ENCODE measurements at regions not wholly inside any gene's neighbourhood (a gene's known extent, or its start where the extent isn't known, plus 50 kb on each side); places are given as distances from the start of the nearest gene placed in this dataset.

GRCh38 chr20:9981829-9982228 is 53.0 kb upstream of the ANKEF1 start:
- DNase-seq = no peak

DNA sequence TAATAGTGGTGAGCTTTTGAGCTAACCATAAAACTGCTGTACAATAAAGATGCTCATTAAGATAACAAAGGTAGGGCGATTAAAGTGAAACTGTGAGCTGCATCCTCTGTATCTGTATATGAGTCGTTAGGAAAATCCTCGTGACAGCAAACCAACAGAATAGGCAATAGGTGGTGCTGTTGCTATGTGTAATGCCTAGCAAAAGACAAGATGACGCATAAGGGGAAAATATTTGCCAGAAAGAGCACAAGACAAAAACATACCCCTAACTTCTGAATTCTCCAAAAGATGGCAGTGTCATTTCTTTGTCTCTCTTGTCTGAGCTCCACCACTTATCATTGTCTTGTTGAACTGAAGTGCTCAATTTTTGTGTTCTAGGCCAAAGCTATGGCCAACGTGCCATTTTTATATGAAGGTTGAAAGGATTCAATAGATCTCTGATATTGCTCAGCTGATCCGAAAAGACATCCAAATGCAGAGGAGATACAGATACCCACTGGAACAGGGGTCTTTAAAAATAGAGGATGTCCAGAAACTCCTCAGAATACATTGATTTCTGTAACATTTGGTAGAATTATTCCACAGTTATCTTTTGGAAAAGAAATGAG is 56.3 kb upstream of the ANKEF1 start:
- peak; percentile 21 for DNase-seq

DNA sequence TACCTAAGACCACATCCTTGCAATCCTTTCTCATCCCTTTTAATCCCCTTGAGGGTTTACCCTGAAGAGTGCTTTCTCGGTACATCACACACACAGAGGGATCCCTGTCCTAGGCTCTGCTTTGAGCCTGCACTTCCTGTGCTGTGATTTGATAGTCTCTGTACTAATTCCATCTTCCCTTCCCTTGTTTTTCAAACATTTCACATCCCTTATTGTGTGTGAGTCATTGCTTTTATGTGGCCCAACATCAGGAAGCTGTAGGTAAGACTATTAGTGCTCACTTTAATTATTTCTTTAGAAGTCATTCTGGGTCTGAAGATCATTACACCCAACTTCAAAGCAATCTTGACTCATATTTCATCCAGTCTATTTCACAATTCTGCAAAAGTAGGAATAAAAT is 57.2 kb upstream of the ANKEF1 start:
- no peak for DNase-seq

GRCh38 chr20:9974324-9974723 is 60.5 kb upstream of the ANKEF1 start:
- DNase-seq = no peak

- no peak for DNase-seq
Measured at GRCh38 chr20:9971746-9972145, 63.0 kb upstream of the ANKEF1 start.

GRCh38 chr20:9969626-9970025 is 65.2 kb upstream of the ANKEF1 start:
- no peak for DNase-seq

DNA sequence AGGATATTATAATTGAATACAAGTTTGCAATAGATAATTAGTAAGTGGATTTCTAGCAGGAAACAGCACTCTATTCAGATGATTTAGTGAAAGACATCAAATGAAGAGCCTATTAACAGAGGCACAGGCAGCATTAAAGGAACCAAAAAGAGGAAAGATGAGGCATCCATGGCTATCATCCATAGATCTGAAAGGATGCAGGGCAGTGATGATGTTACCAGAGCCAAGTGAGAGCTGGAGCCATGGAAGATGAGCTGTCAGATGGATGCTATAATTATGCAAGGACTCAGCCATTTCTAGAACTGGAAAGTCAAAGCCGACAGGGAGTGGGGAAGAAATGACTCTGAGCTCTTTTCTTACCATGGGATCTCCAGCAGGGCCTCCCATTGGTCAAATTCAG is 66.8 kb upstream of the ANKEF1 start:
- DNase-seq = no peak

DNA sequence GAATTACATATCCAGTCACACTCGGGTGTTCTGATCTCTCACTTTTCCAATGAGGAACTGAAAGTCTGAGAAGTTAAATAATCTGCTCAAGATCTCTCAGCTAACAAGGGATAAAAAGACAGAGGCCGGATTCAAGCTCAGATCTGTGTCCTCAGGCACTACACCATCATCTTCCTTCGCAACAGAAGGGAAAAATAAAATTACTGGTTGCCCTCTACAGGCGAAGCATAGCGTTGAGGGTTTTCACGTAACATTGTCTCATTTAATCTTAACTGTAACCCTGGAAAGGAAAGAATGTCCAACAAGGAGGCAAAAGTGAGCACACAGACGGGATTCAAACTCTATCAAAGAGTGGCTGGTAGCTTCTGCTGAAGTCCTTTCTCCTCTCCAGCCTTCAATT is 67.8 kb upstream of the ANKEF1 start:
- DNase-seq = no peak

DNA sequence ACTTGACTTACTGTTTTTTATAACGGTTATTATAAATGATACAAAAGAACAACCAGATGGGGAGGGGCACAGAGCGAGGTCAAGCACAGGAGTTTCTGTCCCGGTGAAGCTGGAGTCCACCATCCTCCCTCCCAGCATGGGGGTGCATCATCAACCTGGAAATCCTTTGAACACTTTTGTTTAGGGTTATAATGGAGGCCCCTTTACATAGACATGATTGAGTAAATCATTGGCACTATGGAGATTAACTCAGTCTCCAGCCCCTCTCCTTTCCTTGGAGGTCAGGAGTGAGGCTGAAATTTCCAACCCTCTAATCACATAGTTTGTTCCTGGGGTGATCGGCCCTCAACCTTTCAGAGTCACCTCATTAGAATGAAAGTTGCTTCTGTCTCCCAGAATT is 71.8 kb upstream of the ANKEF1 start:
- no peak for DNase-seq

GRCh38 chr20:9958693-9959092 is 76.1 kb upstream of the ANKEF1 start:
- DNase-seq = no peak

GRCh38 chr20:9955646-9956045 is 79.1 kb upstream of the ANKEF1 start:
- DNase-seq = no peak

DNA sequence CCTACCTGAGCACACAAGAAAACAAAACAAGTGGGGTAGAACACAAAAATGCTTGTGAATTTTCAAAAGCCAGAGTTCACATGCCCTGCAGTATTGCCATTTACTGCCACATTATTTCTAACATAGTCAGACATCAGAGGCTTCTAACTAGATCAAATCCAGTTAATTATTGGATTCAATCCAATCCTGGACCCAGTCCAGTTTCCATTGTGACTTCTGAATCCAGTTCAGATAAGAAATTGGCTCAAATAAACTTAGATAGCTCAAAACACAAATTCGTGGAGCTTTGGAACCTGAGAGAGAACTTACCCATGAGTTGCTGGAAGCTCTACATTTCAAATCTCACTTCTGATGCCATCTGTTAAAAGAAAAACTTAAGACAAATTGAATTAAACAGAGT is 85.2 kb upstream of the ANKEF1 start:
- no peak for DNase-seq

DNA sequence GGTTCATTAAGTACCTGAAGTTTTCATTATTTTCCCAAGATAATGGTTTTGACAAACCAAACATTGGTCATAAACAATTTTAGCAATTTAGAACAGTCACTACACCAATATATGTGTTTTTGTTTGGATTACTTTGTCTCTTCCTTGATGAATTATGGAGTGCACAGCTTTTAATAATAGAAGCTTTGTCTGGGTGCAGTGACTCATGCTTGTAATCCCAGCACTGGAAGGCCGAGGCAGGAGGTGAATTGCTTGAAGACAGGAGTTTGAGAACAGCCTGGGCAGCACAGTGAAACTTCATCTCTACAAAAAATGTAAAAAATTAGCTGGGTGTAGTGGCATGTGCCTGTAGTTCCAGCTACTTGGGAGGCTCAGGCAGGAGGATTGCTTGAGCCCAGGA is 89.4 kb upstream of the ANKEF1 start:
- no peak for DNase-seq

- no peak for DNase-seq
Measured at GRCh38 chr20:9942736-9943135, 92.1 kb upstream of the ANKEF1 start.

DNA sequence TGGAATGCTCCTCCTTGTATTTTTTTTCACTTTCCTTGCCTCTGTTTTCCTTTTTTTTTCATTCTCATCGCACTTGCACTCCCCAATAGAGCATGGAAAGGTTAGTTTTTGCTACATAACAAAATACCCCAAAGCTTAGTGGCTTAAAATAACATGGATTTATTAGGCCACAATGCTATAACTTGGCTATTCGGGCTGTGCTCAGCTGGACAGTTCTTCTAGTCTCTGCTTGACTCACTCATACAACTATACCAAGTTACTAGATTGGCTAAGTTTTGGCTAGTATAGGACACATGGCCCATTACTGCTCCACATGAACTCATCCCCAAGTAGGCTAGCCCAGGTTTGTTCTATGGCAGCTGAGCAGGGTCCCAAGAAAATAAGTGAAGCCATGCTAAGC is 94.5 kb upstream of the ANKEF1 start:
- DNase-seq = no peak

- DNase-seq = no peak
Measured at GRCh38 chr20:9939231-9939630, 95.6 kb upstream of the ANKEF1 start.

DNA sequence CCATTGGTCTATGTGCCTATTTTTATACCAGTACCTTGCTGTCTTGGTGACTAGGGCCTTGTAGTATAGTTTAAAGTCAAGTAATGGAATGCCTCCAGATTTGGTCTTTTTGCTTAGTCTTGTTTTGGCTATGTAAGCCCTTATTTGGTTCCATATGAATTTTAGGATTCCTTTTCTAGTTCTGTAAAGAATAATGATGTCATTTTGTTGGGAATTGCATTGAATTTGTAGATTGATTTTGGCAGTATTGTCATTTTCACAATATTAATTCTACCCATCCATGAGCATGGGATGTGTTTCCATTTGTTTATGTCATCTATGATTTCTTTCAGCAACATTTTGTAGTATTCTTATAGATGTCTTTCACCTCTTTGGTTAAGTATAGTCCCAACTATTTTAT is 96.4 kb upstream of the PAK5 start:
- DNase-seq = no peak

DNA sequence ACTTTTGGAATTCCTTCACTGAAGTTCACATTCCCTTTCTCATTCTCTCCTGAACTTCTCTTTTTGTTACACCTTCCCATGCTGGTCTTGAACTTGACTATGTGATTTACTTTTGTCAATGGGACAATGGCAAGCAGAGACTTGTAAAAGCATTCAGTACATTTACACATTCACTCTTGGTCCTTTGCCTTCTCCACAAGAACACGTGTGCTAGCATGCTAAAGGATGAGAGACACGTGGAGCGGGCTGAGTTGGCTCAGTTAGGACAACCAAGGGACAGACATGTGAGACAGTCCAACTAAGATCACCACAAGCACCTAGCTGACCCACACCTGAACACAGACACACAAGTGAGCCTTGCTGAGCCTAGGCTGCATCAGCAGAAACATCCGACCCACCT is 91.3 kb upstream of the PAK5 start:
- no peak for DNase-seq

DNA sequence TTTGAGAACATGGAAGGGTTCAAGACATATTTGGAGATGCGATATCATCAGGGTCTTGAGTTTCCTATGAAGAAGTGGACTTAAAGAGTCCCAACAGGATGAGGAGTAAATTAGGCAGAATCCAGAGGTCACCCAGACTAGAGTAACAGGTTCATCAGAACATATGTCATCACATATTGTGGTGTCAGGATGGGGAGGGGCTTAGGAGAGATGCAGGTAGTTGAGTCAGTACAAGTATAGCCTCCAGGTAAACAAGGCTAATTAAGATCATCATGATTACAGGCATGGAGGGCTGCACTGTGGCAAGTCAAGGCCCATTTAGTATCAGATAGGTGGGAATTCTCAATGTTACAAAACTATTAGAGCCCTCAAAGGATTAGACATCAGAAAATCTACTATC is 90.1 kb upstream of the PAK5 start:
- DNase-seq = no peak

DNA sequence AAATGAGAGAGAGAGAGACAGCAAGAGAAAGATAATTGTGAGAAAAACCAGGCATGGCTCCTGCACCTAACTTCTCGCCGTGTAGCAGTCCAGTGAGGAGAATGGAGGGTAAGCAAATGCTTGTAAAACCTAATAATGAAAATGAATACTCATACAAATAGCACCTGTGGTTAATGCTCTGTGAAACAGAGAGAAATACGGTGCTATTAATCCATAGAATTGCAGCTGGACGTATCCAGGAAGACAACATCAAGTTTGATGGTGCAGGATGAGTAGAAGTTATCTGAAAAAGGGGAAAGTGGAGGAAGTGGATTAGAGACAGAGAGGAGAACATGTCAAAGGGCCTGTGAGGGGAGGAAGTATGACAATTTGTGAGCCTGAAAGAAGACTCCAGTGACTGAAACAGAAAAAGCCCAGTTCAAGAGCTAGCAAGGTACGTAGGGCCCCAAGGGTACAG is 89.4 kb upstream of the PAK5 start:
- no peak for DNase-seq

DNA sequence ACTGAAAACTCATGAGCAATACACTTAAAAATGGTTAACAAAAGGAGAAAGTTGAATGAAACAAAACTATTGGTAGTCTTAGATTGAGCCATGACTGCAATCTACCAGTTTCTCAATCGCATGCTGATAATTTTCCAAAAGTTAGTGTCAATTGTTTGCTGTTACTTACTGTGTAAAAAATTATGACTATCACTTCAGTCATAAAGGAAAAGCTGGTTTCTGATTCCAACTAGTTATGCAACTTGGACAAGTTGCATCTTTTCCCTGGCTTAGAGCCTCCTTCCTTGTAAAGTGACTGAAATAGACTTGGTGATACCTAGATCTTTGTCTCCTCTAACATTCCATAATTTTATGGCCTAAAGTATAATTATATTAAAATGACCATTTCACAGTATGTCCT is 88.3 kb upstream of the PAK5 start:
- DNase-seq = no peak

GRCh38 chr20:9926476-9926875 is 87.6 kb upstream of the PAK5 start:
- no peak for DNase-seq

DNA sequence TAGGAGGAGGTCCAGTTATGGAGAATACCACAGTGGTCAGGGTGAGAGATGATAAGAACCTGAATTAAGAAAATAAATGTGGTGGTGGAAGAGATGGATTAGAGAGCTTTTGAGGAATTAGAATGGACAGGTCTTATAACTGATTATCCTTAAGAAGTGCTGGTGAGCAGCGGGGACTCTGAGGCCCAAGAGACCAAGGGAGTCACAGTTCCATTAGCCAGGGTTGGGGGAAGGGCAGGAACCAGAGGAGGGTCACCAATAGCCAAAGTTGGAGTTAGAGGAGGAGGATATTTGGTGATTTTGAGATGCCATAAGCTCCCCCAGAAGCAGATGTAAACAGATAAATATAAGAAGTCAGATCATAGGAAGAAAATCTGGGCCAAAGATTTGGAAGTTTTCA is 87.1 kb upstream of the PAK5 start:
- no peak for DNase-seq

DNA sequence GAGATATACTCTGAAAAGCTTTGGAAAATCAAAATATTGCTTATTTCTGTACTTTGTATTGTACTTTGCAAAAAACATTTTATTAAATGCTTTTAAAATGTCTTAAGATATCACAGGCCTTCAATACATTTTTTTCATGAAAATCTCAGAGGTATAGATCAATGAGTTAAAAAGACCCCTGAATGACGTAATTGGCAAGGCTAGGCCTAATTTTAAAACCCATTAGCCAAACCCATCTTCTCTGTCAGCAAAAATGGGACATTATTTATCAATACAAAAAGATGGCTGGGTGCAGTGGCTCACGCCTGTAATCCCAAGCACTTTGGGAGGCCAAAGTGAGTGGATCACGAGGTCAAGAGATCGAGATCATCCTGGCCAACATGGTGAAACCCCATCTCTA is 84.8 kb upstream of the PAK5 start:
- DNase-seq = no peak

DNA sequence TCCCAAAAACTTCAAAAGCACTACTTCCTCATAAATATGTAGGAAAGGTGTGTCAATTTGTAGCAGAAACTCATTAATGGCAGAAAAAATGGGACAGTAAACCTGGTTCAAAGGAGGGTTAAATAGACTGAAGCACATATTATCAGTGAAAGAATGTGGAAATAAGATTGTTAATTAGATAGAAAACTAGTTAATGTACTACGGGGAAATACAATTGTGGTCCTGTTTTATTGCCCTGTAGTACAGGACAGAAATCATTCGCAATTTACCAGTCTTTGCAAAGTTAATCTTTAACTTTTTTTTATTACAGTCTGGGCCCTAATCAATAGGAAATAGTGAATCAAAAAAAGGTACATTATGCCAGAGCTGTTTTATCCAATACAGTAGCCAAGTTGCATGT is 82.0 kb upstream of the PAK5 start:
- DNase-seq = no peak

Data from activated gamma-delta T cell treated with Interleukin-2 at 50 U/mL for 16 hours (primary cell).